ENCODE measurements at regions not wholly inside any gene's neighbourhood (a gene's known extent, or its start where the extent isn't known, plus 50 kb on each side); places are given as distances from the start of the nearest gene placed in this dataset.

DNA sequence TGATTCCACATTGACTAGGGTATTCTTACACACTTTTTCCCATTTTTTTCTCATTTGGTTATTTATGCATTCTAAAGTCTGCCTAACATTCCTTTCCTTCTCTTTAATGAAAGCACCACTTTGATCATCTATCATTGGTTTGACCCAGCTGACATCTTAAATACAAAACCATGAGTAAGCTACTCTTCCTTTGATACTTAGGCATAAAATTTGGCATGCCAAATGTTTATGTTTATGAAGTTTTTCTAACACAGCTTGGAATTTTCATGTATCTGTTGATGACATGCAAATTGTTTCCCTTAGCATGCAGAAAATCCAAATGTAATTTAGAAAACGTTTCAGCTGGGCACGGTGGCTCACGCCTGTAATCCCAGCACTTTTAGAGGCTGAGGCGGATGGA, 534.9 kb downstream of the QKI start:
- Histone ChIP-seq H3K36me3 (replicated peaks in 1 of 2; ENCODE audit: control insufficient read depth in 1 of 2, insufficient read depth in 2 of 2, low read length in 2 of 2) (no peaks in the 10 kb centered on the region), H3K4me1 (ENCODE audit: insufficient read depth, low read length) (no peaks in the 10 kb centered on the region), H3K27me3 (ENCODE audit: control insufficient read depth in 1 of 2, insufficient read depth in 2 of 2, low read length in 2 of 2) (peaks cover 0 to 27% of the 10 kb centered on the region in 2 experiments; a peak in 2 of 5 replicates), H3K4me2 (ENCODE audit: low read depth, low read length) (no peak overlapping the region), H4K20me1 (ENCODE audit: insufficient read depth, low read length) (no peaks in the 10 kb centered on the region), H2AFZ (ENCODE audit: low read length) (no peak overlapping the region), H3K79me2 (ENCODE audit: insufficient read depth, low read length) (no peaks in the 10 kb centered on the region), H3K27ac (ENCODE audit: extremely low read length, insufficient read depth, low read length) (no peak overlapping the region), H3K9ac (ENCODE audit: insufficient read depth, low read depth, low read length) (no peak overlapping the region), H3K9me3 (ENCODE audit: low read length) (no peaks in the 10 kb centered on the region), H3K4me3 (replicated peaks in 1 of 3; ENCODE audit: insufficient read depth in 1 of 3, low read depth in 2 of 3, low read length in 3 of 3) (no peak overlapping the region)
- ATAC-seq (no peak), FAIRE-seq (no peak), DNase-seq (ENCODE audit: low spot score) (no peak)
- TF ChIP-seq, protein P1, sequence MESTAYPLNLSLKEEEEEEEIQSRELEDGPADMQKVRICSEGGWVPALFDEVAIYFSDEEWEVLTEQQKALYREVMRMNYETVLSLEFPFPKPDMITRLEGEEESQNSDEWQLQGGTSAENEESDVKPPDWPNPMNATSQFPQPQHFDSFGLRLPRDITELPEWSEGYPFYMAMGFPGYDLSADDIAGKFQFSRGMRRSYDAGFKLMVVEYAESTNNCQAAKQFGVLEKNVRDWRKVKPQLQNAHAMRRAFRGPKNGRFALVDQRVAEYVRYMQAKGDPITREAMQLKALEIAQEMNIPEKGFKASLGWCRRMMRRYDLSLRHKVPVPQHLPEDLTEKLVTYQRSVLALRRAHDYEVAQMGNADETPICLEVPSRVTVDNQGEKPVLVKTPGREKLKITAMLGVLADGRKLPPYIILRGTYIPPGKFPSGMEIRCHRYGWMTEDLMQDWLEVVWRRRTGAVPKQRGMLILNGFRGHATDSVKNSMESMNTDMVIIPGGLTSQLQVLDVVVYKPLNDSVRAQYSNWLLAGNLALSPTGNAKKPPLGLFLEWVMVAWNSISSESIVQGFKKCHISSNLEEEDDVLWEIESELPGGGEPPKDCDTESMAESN (CRISPR knock-in tag; conservative IDR thresholded peaks at IDR 0.05), result no peak
- TF ChIP-seq ZNF724P (CRISPR knock-in tag; IDR thresholded peaks at IDR 0.05; ENCODE audit: borderline replicate concordance) (no peak), SP5 (CRISPR knock-in tag; IDR thresholded peaks at IDR 0.05; ENCODE audit: borderline replicate concordance, low read depth) (no peak), KAT2B (IDR thresholded peaks at IDR 0.05; ENCODE audit: borderline replicate concordance, low read depth, low read length) (no peak), FOXK2 (IDR thresholded peaks at IDR 0.05) (no peak), ZBTB3 (CRISPR knock-in tag; IDR thresholded peaks at IDR 0.05; ENCODE audit: borderline replicate concordance, low read depth) (no peak), ZNF20 (CRISPR knock-in tag; IDR thresholded peaks at IDR 0.05) (no peak), CEBPB (IDR thresholded peaks at IDR 0.05; ENCODE audit: borderline replicate concordance, low read depth, low read length) (no peak), REPIN1 (CRISPR knock-in tag; IDR thresholded peaks at IDR 0.05; ENCODE audit: borderline replicate concordance, low read depth) (no peak), ELF4 (CRISPR knock-in tag; IDR thresholded peaks at IDR 0.05; ENCODE audit: borderline replicate concordance) (no peak)
- TF ChIP-seq, protein P2, sequence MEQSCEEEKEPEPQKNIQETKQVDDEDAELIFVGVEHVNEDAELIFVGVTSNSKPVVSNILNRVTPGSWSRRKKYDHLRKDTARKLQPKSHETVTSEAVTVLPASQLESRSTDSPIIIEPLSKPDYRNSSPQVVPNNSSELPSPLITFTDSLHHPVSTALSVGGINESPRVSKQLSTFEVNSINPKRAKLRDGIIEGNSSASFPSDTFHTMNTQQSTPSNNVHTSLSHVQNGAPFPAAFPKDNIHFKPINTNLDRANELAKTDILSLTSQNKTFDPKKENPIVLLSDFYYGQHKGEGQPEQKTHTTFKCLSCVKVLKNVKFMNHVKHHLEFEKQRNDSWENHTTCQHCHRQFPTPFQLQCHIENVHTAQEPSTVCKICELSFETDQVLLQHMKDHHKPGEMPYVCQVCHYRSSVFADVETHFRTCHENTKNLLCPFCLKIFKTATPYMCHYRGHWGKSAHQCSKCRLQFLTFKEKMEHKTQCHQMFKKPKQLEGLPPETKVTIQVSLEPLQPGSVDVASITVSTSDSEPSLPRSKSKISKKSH (CRISPR knock-in tag; IDR thresholded peaks at IDR 0.05; ENCODE audit: borderline replicate concordance), result no peak
- intact Hi-C loops (cut with micrococcal nuclease; ENCODE audit: unreplicated experiment) (no loop called here), in situ Hi-C loops (cut with HindIII; ENCODE audit: extremely low pct_ligation_motif_present, low pct_unique_long_range_greater_than_20kb) (no loop called here)
- BruUV-seq (replicated peaks), result no TSS peak
- ChIA-PET POLR2A (no interaction called here), CTCF (ENCODE audit: low intra/inter-chr PET ratio, low total read pairs) (no interaction called here)
- 52% methylated on average over 4 of the region's 4 CpGs for WGBS (ENCODE audit: low lambda C conversion rate)

Data from HepG2 (cell line).